ACC112 (cell line): ENCODE measurements at regions not wholly inside any gene's neighbourhood (a gene's known extent, or its start where the extent isn't known, plus 50 kb on each side); places are given as distances from the start of the nearest gene placed in this dataset.

Source experiments
- H2AFZ ChIP-seq: fragments of 200-600 bp; sonication (generic); one replicate; pipeline ENCODE4 v1.6.0; 2017; ENCODE audit warnings: antibody characterized with exemption, low read length; ENCODE audit not compliant: unreplicated experiment
- H3K27ac ChIP-seq: fragments of 200-600 bp; sonication (generic); 2 replicates; pipeline ENCODE4 v1.5.1; 2014; ENCODE audit warnings: low read depth, mild to moderate bottlenecking, antibody characterized with exemption, low read length, moderate library complexity
- H3K27me3 ChIP-seq: fragments of 200-600 bp; sonication (generic); 2 replicates; pipeline ENCODE4 v1.6.1; 2014; ENCODE audit warnings: mild to moderate bottlenecking, antibody characterized with exemption, low read length, moderate library complexity, mixed read lengths; ENCODE audit not compliant: insufficient read depth
- H3K36me3 ChIP-seq: fragments of 200-600 bp; sonication (generic); 2 replicates; pipeline ENCODE4 v1.6.1; 2016; ENCODE audit warnings: mild to moderate bottlenecking, antibody characterized with exemption, low read length, moderate library complexity, mixed read lengths; ENCODE audit not compliant: insufficient read depth
- H3K4me1 ChIP-seq: fragments of 200-600 bp; sonication (generic); one replicate; pipeline ENCODE4 v1.6.1; 2016; ENCODE audit warnings: low read length, mixed read lengths; ENCODE audit not compliant: insufficient read depth, unreplicated experiment, control insufficient read depth
- H3K4me3 ChIP-seq: fragments of 200-600 bp; sonication (generic); 2 replicates; pipeline ENCODE4 v1.5.1; 2014; ENCODE audit warnings: mild to moderate bottlenecking, low read depth, low read length
- H3K79me2 ChIP-seq: fragments of 200-600 bp; sonication (generic); one replicate; pipeline ENCODE4 v1.6.0; 2016; ENCODE audit warnings: low read length; ENCODE audit not compliant: control insufficient read depth, unreplicated experiment, insufficient read depth

- H3K36me3 ChIP-seq: no peaks in the 10 kb centered on the region
- no peaks in the 10 kb centered on the region for H3K27me3 ChIP-seq
- no peaks in the 10 kb centered on the region for H3K79me2 ChIP-seq
- no peaks in the 10 kb centered on the region for H3K4me1 ChIP-seq
- H3K27ac ChIP-seq: no peak overlapping the region
- no peak overlapping the region for H3K4me3 ChIP-seq
- no peak overlapping the region for H2AFZ ChIP-seq
Measured at GRCh38 chr16:59749662-59750336, 1015.7 kb upstream of the GOT2 start.

DNA sequence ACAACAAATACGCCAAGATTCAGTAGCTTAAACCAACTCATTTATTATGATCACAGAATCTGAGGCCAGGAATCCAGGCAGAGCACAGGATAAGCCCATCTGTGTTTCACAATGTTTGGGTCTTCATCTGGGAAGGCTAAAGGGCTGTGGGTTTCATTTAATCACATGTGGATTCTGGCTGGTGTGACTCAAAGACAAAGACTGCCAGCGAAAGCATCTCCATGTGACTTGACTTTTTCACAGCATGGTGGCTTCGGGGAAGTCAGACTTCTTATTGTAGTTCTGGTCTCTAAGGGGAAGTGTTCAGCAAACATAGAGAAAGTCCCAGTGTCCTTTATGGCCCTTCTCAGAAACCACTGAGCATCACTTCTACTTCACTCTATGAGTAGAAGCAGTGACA, 1014.4 kb upstream of the GOT2 start:
- no peaks in the 10 kb centered on the region for H3K79me2 ChIP-seq
- no peak overlapping the region for H3K4me3 ChIP-seq
- H3K4me1 ChIP-seq: no peaks in the 10 kb centered on the region
- no peak overlapping the region for H3K27ac ChIP-seq
- H2AFZ ChIP-seq: no peak overlapping the region
- no peaks in the 10 kb centered on the region for H3K27me3 ChIP-seq
- no peaks in the 10 kb centered on the region for H3K36me3 ChIP-seq

DNA sequence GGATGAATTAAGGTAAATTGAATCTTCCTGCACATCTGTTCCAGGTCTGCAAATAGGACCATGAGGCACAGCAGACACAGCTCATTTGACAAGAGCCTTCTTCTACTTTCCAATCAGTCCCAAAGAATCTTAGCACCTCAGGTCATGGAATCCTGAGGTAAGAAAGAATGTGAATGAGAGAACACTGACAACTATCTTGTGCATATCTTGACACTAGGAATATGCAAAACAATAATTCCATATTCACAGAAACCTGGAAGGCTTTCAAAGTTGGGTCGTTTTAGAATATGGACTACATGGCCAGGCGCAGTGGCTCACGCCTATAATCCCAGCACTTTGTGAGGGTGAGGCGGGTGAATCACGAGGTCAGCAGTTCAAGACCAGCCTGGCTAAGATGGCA, 1009.4 kb upstream of the GOT2 start:
- no peaks in the 10 kb centered on the region for H3K4me1 ChIP-seq
- H3K27me3 ChIP-seq: no peaks in the 10 kb centered on the region
- no peak overlapping the region for H2AFZ ChIP-seq
- H3K36me3 ChIP-seq: no peaks in the 10 kb centered on the region
- H3K4me3 ChIP-seq: no peak overlapping the region
- H3K27ac ChIP-seq: no peak overlapping the region
- H3K79me2 ChIP-seq: no peaks in the 10 kb centered on the region

GRCh38 chr16:59740858-59741257, 1006.7 kb upstream of the GOT2 start:
- H3K79me2 ChIP-seq: no peaks in the 10 kb centered on the region
- H3K4me1 ChIP-seq: no peaks in the 10 kb centered on the region
- no peak overlapping the region for H3K27ac ChIP-seq
- no peaks in the 10 kb centered on the region for H3K27me3 ChIP-seq
- no peak overlapping the region for H3K4me3 ChIP-seq
- H3K36me3 ChIP-seq: no peaks in the 10 kb centered on the region
- H2AFZ ChIP-seq: no peak overlapping the region

DNA sequence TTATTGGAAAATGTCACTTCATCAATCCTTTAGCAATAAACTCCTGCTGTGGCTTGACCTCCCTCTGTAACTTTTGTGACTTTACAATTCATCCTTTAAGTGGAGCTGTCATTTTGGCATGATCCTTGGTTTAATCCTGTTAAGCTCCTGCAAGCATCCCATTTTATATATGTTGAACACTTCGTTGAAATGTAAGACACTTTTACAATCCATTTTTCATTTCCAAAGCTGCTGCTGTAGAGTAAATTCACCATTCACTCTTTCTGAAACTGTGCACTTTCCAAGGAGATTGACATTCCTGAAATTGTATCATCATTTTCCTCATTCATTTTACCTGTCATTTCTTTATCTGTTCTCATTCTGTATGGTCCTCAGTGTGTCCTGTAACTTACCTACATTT, 1003.2 kb upstream of the GOT2 start:
- no peaks in the 10 kb centered on the region for H3K4me1 ChIP-seq
- no peak overlapping the region for H3K4me3 ChIP-seq
- H3K36me3 ChIP-seq: no peaks in the 10 kb centered on the region
- H2AFZ ChIP-seq: no peak overlapping the region
- no peak overlapping the region for H3K27ac ChIP-seq
- H3K27me3 ChIP-seq: peaks cover 7% of the 10 kb centered on the region; the same call in 1 of the 2 replicates
- H3K79me2 ChIP-seq: no peaks in the 10 kb centered on the region

GRCh38 chr16:59733321-59733720, 999.2 kb upstream of the GOT2 start:
- H2AFZ ChIP-seq: no peak overlapping the region
- no peak overlapping the region for H3K27ac ChIP-seq
- H3K79me2 ChIP-seq: no peaks in the 10 kb centered on the region
- no peak overlapping the region for H3K4me3 ChIP-seq
- H3K36me3 ChIP-seq: no peaks in the 10 kb centered on the region
- peaks cover 7% of the 10 kb centered on the region; the same call in 1 of the 2 replicates for H3K27me3 ChIP-seq
- no peaks in the 10 kb centered on the region for H3K4me1 ChIP-seq

DNA sequence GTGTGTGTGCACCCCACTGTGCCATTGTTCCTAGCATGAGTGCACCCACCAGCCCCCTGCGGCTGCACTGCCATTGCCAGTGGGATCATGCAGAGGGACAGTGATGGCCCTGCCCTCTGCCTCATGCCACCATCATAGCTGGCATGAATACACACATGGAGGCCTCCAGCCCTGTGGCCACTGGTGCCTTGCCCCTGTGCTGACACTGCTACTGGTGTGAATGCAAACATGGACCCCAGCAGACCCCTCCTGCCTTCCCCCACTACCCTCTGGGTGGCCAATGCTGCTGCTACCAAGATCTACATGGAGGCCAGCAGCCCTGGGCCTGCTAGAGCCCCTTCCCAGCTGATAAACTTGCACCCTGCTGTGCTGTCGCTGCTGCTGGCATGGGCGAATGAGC, 995.5 kb upstream of the GOT2 start:
- Histone ChIP-seq H3K36me3 (no peaks in the 10 kb centered on the region), H3K4me3 (no peak overlapping the region), H3K79me2 (no peaks in the 10 kb centered on the region), H3K27ac (no peak overlapping the region), H3K4me1 (no peaks in the 10 kb centered on the region), H2AFZ (no peak overlapping the region), H3K27me3 (peaks cover 14% of the 10 kb centered on the region; the same call in 1 of the 2 replicates)

DNA sequence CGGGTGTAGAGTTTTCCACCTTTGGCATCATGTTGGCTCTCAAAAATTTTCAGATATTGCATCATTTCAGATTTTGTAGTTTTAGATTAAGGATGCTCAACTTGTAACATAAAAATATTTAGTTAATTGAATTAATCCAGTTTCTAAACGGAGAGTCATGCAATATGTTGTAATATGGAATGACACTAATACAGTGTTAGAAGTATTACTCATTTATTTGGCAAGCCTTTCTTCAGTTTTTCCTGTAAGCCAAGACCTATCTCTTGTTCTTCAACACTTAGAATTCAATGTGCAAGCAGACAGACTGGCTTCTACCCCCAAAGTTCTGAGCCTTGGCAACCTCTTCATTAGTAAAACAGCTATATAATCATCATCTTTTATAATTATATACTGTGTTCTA, 985.0 kb upstream of the GOT2 start:
- Histone ChIP-seq H3K36me3 (no peaks in the 10 kb centered on the region), H3K27me3 (no peaks in the 10 kb centered on the region)

DNA sequence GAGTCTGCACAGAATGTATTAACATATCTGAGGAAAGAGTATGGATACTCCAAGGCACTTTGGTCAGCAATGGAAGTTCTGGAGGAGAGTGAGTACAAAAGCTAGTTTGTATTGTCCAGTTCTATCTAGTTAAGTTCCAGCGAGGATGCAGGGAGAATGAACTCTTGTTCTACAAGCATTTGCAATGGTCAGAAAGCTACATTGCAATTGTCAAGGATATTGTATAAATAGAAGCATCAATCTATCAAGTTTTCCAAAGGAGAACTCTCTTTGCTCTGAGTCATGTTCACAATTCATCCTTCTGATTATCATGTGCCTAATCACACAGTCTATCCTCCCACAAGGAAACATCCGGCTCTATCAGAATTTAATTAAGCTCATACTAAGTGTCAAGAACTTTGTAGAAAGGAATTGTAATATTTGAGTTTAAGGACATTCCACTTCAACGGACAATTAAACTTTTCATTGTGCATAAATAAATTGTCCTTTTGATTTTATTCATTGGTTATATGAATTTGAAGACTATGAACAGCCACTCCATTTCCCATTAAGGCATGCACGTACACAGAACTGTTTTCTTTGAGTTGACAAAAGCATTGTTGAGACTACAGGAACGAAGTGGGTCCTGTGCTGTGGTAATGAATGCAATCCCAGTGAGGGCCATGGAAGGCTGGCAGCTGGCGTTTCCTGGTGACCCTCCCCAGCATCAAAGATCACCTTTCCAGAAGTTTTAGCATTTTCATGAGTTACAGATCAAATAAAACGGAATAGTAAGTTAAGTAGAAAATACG, 973.5 kb upstream of the GOT2 start:
- H3K79me2 ChIP-seq: no peaks in the 10 kb centered on the region
- no peak overlapping the region for H3K27ac ChIP-seq
- H3K4me3 ChIP-seq: no peak overlapping the region
- no peaks in the 10 kb centered on the region for H3K4me1 ChIP-seq
- H3K36me3 ChIP-seq: no peaks in the 10 kb centered on the region
- no peak overlapping the region for H2AFZ ChIP-seq
- H3K27me3 ChIP-seq: 0 out of 2 replicates have a peak, but pooled peaks cover 4% of the 10 kb centered on the region

More for the DNA sequence above, 985.0 kb upstream of the GOT2 start:
- Histone ChIP-seq H3K4me1 (no peaks in the 10 kb centered on the region), H3K79me2 (no peaks in the 10 kb centered on the region), H2AFZ (no peak overlapping the region), H3K27ac (no peak overlapping the region), H3K4me3 (no peak overlapping the region)

- H3K4me1 ChIP-seq: peaks cover 16% of the 10 kb centered on the region
- H3K27me3 ChIP-seq: no peaks in the 10 kb centered on the region
- no peak overlapping the region for H3K27ac ChIP-seq
- H2AFZ ChIP-seq: no peak overlapping the region
- no peaks in the 10 kb centered on the region for H3K79me2 ChIP-seq
- no peak overlapping the region for H3K4me3 ChIP-seq
- H3K36me3 ChIP-seq: no peaks in the 10 kb centered on the region
Measured at GRCh38 chr16:59701963-59702930, 968.1 kb upstream of the GOT2 start.
